ENCODE measurements at regions not wholly inside any gene's neighbourhood (a gene's known extent, or its start where the extent isn't known, plus 50 kb on each side); places are given as distances from the start of the nearest gene placed in this dataset.

DNA sequence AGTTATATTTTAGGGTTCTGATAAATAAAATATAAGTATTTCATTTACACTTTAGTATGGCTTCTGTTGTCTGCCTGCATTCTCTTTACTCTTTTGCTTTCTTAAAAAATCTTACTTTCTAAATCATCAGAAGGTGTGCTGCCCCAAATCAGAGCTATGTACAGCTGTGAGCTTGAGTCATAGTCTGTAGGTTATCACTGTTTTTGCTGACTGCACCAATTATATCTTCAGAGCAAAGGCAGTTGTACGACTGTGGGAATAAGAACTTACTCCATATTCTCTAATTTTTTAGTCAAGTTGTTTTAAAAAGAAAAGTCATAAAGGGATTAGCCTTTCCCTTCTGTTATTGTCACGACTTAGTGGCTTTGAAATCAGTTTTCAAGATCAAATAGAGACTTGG lies 1649.0 kb downstream of the HACE1 start:
- Mint-ChIP-seq H3K4me1 (no peaks in the 10 kb centered on the region), H3K27ac (no peak overlapping the region), H3K27me3 (no peaks in the 10 kb centered on the region), H3K9me3 (peaks cover 3% of the 10 kb centered on the region), H3K36me3 (ENCODE audit: low read depth) (no peaks in the 10 kb centered on the region), H3K4me3 (no peak overlapping the region)
- POLR2A ChIA-PET, result no interaction called here
- CTCF ChIA-PET, result no interaction called here
- DNase-seq, result no peak

DNA sequence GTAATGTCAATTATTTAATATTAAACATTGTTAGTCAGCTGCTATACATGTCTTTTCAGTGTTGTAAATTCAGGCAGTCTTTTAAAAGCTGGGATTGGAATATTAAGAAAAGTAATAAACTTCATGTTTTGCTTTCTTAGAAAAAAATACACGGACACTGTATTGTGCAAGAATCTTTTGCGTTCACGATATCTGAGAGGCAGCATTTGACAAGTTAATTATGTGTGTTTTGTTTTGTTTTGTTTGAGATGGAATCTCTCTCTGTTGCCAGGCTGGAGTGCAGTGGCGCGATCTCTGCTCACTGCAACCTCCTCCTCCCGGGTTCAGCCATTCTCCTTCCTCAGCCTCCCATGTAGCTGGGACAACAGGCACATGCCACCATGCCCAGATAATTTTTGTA lies 1661.3 kb downstream of the HACE1 start:
- Mint-ChIP-seq H3K4me3 (no peak overlapping the region), H3K9me3 (no peaks in the 10 kb centered on the region), H3K27me3 (no peaks in the 10 kb centered on the region), H3K36me3 (ENCODE audit: low read depth) (no peaks in the 10 kb centered on the region), H3K27ac (no peak overlapping the region), H3K4me1 (no peaks in the 10 kb centered on the region)
- ChIA-PET POLR2A (no interaction called here), CTCF (no interaction called here)
- DNase-seq, result no peak

DNA sequence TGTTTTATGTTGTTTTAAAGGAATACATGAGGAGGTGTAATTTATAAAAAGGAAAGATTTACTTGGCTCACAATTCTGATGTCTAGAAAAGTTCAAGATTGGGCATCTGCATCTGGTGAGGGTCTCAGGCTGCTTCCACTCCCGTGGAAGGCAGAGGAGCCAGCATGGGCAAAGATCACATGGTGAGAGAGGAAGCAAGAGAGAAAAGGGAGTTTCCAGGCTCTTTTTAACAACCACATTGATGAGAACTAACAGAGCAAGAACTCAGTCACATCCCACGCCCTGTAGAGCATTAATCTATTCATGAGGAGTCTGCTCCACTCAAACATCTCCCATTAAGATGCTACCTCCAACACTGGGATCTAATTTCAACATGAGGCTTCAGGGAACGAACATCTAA lies 1666.3 kb downstream of the HACE1 start:
- Mint-ChIP-seq H3K4me1 (no peaks in the 10 kb centered on the region), H3K9me3 (no peaks in the 10 kb centered on the region), H3K27ac (no peak overlapping the region), H3K4me3 (no peak overlapping the region), H3K27me3 (no peaks in the 10 kb centered on the region), H3K36me3 (ENCODE audit: low read depth) (no peaks in the 10 kb centered on the region)
- POLR2A ChIA-PET, result no interaction called here
- DNase-seq, result no peak
- CTCF ChIA-PET, result no interaction called here

DNA sequence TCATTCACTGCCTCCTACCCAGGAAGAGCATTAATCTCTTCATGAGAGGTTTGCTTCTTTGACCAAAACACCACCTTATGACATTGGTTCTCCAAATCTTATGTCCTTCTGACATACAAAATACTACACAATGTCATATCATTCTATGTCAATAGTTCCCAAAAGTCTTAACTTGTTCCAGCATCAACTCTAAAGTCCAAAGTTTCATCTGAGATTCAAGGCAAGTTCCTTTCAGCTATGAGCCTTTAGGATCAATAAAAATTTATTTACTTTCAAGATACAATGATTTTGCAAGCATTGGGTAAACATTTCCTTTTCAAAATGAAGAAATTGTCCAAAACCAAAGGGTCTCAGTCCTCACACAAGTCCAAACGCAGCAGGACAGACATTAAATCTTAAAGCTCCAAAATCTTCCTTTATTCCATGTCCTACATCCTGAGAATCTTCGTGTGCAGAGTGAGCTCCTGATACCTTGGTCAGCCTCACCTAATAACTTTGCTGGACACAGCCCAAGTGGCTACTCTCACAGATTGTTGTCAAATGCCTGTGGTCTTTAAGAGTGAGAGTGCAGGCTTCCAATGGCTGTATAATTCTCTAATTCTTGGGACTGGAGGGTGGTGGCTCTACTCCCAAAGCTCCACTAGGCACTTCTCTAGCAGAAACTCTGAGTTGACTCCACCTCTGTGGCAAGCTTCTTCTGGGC lies 1668.2 kb downstream of the HACE1 start:
- no peaks in the 10 kb centered on the region for H3K4me1 Mint-ChIP-seq
- CTCF ChIA-PET, result no interaction called here
- H3K9me3 Mint-ChIP-seq, result no peaks in the 10 kb centered on the region
- POLR2A ChIA-PET, result no interaction called here
- H3K27ac Mint-ChIP-seq, result no peak overlapping the region
- no peak for DNase-seq
- no peaks in the 10 kb centered on the region for H3K27me3 Mint-ChIP-seq
- H3K36me3 Mint-ChIP-seq (ENCODE audit: low read depth), result no peaks in the 10 kb centered on the region
- H3K4me3 Mint-ChIP-seq, result no peak overlapping the region

DNA sequence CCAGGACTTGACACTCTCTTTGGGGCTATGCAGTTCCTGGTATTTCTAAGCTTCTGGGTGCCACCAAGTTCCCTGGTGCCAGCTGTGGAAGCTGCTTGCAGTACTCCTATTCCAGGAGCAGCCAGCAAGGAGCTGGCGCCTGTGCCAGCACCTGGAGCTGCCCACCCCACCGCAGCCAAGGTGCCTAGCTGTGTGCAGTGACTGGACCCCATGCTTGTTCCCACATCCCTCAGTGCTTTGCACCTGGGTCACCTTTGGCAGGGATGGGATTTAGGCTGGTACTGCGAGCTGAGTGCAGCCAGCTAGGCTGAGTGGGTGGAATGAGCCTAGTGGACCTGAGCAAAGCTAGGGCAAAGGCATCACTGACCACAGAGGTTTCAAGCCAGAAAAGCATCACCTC lies 1674.9 kb downstream of the HACE1 start:
- CTCF ChIA-PET, result no interaction called here
- POLR2A ChIA-PET, result no interaction called here

DNA sequence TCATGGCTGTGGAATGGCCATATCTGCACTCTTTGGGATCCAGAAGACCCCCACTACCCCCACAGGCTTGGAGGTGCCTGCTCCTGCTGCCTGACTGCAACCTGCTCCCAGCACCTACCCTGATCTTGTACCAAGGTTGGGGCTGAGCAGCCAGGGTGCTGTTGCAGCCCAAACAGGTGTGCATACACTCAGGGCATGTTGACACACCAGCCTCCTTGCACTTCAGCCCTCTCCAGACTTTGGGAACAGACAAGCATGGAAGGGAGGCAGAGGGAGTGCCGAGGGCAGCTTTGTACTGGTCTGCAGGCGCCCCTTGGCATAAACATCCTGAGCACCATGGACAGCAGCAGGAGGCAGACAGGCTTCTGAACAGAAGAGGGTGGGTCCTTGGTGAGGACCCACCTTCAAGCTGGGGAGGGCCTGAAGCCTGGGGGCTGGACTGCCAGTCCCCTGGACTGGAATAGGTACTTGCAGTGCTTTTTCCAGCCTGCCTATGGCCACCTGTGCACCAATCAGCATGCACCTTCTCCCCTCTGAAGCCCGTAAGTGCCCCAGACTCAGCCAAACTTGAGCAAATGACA lies 1675.8 kb downstream of the HACE1 start:
- ChIA-PET CTCF (no interaction called here), POLR2A (no interaction called here)
- DNase-seq, result no peak
- no peak overlapping the region for H3K4me3 Mint-ChIP-seq
- no peak overlapping the region for H3K27ac Mint-ChIP-seq
- H3K36me3 Mint-ChIP-seq (ENCODE audit: low read depth), result no peaks in the 10 kb centered on the region
- H3K27me3 Mint-ChIP-seq, result no peaks in the 10 kb centered on the region
- no peaks in the 10 kb centered on the region for H3K4me1 Mint-ChIP-seq
- H3K9me3 Mint-ChIP-seq, result no peaks in the 10 kb centered on the region

More for the DNA sequence above, 1674.9 kb downstream of the HACE1 start:
- Mint-ChIP-seq H3K36me3 (ENCODE audit: low read depth) (no peaks in the 10 kb centered on the region), H3K4me1 (no peaks in the 10 kb centered on the region), H3K27me3 (no peaks in the 10 kb centered on the region), H3K4me3 (no peak overlapping the region), H3K27ac (no peak overlapping the region), H3K9me3 (no peaks in the 10 kb centered on the region)
- no peak for DNase-seq

DNA sequence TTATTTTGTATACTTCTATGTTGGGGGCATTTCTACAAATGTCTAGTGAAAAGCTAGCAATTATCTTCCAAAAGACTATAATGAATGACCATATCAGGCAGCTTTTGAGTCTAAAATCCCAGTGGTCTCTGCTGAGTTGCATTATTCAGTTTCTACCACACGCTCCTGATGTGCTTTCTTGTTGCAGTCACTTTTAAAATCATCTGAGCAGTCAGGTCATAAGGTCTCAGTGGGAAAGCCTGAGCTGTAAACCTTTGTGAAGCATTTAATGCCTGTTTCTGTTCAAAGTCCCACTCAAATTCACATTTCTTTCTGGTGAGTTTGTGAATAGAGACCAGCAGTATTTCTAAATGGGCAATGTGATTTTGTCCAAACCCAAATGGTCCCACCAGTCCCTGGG lies 1681.5 kb downstream of the HACE1 start:
- DNase-seq, result no peak
- Mint-ChIP-seq H3K9me3 (peaks cover 7% of the 10 kb centered on the region), H3K36me3 (ENCODE audit: low read depth) (no peaks in the 10 kb centered on the region), H3K27ac (no peak overlapping the region), H3K4me1 (no peaks in the 10 kb centered on the region), H3K4me3 (no peak overlapping the region), H3K27me3 (no peaks in the 10 kb centered on the region)
- ChIA-PET POLR2A (no interaction called here), CTCF (no interaction called here)

DNA sequence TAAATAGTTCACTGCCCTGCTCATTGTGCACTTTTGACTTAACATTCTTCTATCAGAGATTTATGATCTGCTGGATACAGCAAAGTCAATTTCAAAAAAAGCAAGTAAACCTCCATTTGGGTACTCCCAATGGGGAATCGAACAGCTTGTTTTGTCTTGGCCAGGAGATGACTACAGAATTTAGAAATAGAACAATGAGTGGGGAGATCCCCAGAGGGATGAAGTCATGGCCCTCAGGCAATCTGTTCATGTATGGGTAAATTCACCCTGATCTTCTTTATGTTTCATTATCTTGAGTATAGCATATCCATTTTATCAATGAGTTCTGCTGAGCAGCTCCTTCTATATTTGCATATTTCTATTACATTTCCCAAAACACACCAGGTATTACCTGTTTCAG lies 1681.9 kb downstream of the HACE1 start:
- no peak overlapping the region for H3K27ac Mint-ChIP-seq
- no peaks in the 10 kb centered on the region for H3K36me3 Mint-ChIP-seq (ENCODE audit: low read depth)
- H3K4me1 Mint-ChIP-seq, result no peaks in the 10 kb centered on the region
- no peaks in the 10 kb centered on the region for H3K27me3 Mint-ChIP-seq
- no peak for DNase-seq
- H3K9me3 Mint-ChIP-seq, result peaks cover 7% of the 10 kb centered on the region
- CTCF ChIA-PET, result no interaction called here
- POLR2A ChIA-PET, result no interaction called here
- no peak overlapping the region for H3K4me3 Mint-ChIP-seq

DNA sequence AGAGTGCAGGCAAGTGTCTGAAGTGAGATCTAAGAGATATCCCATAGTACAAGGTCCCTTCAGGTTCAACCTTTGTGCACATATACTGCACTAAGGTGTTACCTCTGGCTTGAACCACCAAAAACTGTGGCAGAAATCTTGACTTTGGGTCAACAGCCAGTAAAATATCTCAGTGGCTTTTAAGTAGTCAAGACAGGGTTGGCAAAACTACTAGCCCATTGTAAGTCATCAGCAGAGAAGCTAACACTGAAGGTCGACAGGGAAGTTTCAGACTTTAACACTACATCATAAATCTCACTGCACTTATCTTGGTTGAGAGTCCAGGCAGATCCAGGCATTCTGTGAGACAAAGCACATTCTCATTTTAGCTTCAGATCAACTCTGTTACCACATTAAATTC lies 1684.7 kb downstream of the HACE1 start:
- Mint-ChIP-seq H3K27ac (no peak overlapping the region), H3K9me3 (peaks cover 7% of the 10 kb centered on the region), H3K4me1 (no peaks in the 10 kb centered on the region), H3K27me3 (no peaks in the 10 kb centered on the region), H3K4me3 (no peak overlapping the region), H3K36me3 (ENCODE audit: low read depth) (no peaks in the 10 kb centered on the region)
- POLR2A ChIA-PET, result no interaction called here
- DNase-seq, result no peak
- CTCF ChIA-PET, result no interaction called here

DNA sequence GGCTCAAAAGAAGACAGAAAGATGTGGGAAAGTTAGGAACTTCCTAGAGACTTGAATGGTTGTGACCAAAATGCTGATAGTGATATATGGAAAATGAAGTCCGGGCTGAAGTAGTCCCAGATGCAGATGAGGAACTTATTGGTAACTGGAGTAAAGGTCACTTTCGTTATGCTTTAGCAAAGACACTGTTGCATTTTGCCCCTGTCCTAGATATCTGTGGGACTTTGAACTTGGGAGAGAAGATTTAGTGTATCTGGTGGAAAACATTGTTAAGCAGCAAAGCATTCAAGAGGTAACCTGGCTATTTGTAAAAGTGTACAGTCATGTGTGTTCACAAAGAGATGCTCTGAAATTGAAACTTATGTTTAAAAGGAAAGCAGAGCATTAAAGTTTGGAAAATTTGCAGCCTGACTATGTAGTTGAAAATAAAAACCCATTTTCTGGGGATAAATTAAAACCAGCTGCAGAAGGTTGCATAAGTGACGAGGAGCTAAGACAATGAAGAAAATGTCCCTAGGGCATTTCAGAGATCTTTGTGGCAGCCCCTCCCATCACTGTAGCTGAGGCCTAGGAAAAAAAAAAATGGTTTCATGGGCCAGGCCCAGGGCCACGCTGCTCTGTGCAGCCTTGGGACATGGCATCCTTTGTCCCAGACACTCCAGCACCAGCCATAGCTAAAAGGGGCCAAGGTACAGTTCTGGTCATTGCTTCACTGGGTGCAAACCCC lies 1692.2 kb downstream of the HACE1 start:
- Mint-ChIP-seq H3K4me1 (no peaks in the 10 kb centered on the region), H3K27me3 (no peaks in the 10 kb centered on the region), H3K9me3 (no peaks in the 10 kb centered on the region), H3K4me3 (no peak overlapping the region), H3K27ac (no peak overlapping the region), H3K36me3 (ENCODE audit: low read depth) (no peaks in the 10 kb centered on the region)
- CTCF ChIA-PET, result no interaction called here
- POLR2A ChIA-PET, result no interaction called here
- no peak for DNase-seq

DNA sequence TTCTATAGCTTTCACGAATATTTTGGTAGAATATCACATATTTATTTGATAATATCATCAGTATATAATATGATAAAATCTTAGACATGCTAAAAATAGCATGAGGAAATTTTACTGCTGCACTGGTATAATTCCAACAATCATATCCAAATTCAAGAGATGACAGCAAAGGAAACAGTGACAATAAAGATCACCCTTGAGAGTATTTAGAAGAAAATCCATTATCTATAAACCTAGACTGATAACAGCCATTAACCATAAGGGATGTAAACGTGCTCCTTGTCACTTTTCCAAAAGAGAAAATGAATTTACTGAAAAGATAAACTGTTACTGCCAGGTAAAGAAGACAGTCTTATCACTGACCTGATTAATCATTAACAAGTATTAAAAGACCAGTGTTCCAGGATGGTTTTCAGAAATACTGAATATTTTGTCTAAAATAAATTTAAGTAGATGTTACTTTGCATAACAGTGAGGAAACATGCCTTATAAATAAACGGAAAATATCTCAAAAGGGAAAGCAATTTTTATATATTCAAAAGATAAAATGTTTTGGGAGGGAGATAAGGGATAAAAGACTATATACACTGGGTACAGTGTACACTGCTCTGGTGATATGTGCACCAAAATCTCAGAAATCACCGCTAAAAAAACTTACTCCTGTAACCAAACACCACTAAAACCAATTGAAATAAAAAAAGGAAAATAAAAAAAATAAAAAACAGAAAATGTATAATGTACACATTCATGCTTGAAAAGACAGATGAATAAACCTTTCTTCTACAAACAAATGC lies 1704.7 kb downstream of the HACE1 start:
- ChIA-PET POLR2A (no interaction called here), CTCF (no interaction called here)
- H3K4me1 Mint-ChIP-seq, result no peaks in the 10 kb centered on the region
- H3K9me3 Mint-ChIP-seq, result peaks cover 3% of the 10 kb centered on the region
- DNase-seq, result no peak
- no peaks in the 10 kb centered on the region for H3K36me3 Mint-ChIP-seq (ENCODE audit: low read depth)
- H3K4me3 Mint-ChIP-seq, result no peak overlapping the region
- H3K27ac Mint-ChIP-seq, result no peak overlapping the region
- no peaks in the 10 kb centered on the region for H3K27me3 Mint-ChIP-seq

DNA sequence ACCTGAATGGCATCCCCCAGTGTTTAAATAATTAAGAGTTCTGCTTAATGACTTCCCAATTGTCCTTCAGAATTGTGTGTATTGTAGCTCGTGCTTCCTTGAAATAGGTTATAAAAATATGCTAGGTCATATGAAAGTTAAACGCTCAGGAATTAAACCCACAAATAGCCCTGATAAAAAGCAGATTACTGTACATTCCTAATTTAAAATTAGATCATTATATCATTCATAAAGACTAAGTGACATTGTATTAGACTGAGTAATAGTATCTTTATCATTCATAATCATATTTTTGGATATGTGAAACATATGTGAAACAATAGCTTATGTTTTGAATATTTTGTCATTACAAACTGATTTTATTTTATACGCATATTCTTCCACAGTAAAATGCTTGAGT lies 1706.7 kb downstream of the HACE1 start:
- peaks cover 3% of the 10 kb centered on the region for H3K9me3 Mint-ChIP-seq
- no peak overlapping the region for H3K4me3 Mint-ChIP-seq
- no peaks in the 10 kb centered on the region for H3K36me3 Mint-ChIP-seq (ENCODE audit: low read depth)
- POLR2A ChIA-PET, result no interaction called here
- H3K27ac Mint-ChIP-seq, result no peak overlapping the region
- no peak for DNase-seq
- no peaks in the 10 kb centered on the region for H3K27me3 Mint-ChIP-seq
- CTCF ChIA-PET, result no interaction called here
- H3K4me1 Mint-ChIP-seq, result no peaks in the 10 kb centered on the region

DNA sequence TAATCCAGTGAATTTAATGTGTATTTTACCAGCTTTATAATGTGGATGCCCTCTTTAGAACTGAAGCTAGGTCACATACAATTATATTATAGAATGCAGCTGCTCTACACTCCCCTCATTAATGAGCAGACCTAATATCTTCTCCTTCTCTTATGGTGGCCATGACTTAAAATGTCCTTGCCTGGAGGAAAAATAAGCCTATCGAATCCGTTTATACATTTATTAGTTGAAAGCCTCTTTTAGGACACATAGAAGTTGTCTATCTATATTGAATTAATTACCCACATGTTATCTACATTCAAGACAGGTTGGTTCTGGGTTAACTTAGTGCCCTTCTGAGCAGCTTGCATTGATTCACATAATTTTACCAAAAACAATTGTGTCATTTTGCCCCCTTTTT lies 1716.8 kb downstream of the HACE1 start:
- Mint-ChIP-seq H3K36me3 (ENCODE audit: low read depth) (no peaks in the 10 kb centered on the region), H3K27me3 (no peaks in the 10 kb centered on the region)
- CTCF ChIA-PET, result no interaction called here

More for the DNA sequence above, 1716.8 kb downstream of the HACE1 start:
- H3K4me1 Mint-ChIP-seq, result no peaks in the 10 kb centered on the region
- no peak overlapping the region for H3K4me3 Mint-ChIP-seq
- H3K9me3 Mint-ChIP-seq, result no peaks in the 10 kb centered on the region
- DNase-seq, result no peak
- H3K27ac Mint-ChIP-seq, result no peak overlapping the region
- POLR2A ChIA-PET, result no interaction called here

Measured in activated CD4-positive, alpha-beta memory T cell treated with anti-CD3 and anti-CD28 coated beads, Interleukin-2, amount 10 ng/mL, durations not matched to agents 7 days and 5 days (primary cell).